AG10803 (cell line): ENCODE measurements at regions not wholly inside any gene's neighbourhood (a gene's known extent, or its start where the extent isn't known, plus 50 kb on each side); places are given as distances from the start of the nearest gene placed in this dataset.
"Not testable (repeated sequence)": the region's sequence is repeated elsewhere in the genome, so short reads cannot be mapped to it uniquely, and the experiment has no call there.

ENCODE experiments used
- DNase-seq: peaks from one replicate; pipeline ENCODE4 v3.0.0; 2010; ENCODE audit warnings: low read depth
- H3K4me3 ChIP-seq: 2 replicates; pipeline ENCODE4 v1.5.1; 2011; ENCODE audit warnings: mild to moderate bottlenecking, low read length, control low read depth
- TF ChIP-seq, protein P1 (sequence below): conservative IDR thresholded peaks from 2 replicates; pipeline ENCODE4 v1.5.1; 2011; ENCODE audit warnings: mild to moderate bottlenecking, low read length, control low read depth, inconsistent platforms

DNA sequence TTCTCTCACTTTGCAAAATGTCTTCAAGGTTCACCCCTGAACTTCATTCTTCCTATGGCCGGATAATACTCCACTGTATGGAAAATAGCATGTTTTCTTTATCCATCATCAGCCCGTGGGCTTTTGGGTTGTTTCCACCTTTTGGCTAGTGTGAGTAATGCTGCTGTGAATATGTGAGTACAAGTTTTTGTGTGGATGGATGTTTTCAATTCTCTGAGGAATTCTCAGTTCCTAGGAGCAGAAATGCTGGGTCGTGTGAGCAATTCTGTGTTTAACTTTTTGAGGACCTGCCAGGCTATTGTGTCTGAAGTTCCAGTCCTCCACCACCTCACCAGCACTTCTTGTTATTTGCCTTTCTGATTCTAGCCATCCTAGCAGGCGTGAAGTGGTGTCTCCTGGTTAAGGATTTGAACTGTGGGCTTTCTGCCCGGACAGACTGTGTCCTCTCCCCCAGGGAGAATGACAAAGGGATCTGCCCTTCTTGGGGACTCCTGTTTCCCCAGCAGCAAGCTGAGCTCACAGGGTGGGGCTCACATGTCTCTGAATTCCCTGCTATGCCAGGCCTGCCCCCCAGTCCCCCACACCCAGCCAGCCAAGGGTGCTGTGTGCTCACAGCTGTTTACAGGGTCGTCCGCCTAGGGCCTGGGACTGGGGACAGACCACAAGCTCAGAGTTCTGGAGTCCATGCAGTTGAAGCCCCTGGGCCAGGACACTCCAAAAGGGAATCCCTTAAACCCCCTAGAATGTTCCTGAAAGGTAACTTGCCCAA is 92.2 kb upstream of the CIBAR2 start:
- peak; percentile 96 for DNase-seq
- H3K4me3 ChIP-seq, result no peak overlapping the region
- TF ChIP-seq, protein P1, sequence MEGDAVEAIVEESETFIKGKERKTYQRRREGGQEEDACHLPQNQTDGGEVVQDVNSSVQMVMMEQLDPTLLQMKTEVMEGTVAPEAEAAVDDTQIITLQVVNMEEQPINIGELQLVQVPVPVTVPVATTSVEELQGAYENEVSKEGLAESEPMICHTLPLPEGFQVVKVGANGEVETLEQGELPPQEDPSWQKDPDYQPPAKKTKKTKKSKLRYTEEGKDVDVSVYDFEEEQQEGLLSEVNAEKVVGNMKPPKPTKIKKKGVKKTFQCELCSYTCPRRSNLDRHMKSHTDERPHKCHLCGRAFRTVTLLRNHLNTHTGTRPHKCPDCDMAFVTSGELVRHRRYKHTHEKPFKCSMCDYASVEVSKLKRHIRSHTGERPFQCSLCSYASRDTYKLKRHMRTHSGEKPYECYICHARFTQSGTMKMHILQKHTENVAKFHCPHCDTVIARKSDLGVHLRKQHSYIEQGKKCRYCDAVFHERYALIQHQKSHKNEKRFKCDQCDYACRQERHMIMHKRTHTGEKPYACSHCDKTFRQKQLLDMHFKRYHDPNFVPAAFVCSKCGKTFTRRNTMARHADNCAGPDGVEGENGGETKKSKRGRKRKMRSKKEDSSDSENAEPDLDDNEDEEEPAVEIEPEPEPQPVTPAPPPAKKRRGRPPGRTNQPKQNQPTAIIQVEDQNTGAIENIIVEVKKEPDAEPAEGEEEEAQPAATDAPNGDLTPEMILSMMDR, result no peak

DNA sequence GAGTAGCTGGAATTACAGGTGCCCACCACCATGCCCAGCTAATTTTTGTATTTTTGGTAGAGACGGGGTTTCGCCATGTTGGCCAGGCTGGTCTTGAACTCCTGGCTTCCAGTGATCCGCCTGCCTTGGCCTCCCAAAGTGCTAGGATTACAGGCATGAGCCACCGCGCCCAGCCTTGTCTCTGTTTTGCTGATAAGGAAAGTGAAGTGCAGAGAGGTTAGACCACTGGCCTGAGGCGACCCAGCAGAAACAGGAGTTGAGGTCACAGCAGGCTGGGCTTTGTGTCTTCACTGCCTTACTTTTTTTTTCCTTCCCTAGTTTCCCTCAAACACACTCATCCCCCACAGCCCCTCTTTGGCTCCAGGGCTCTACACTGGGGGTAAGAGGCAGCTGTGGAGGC is 93.0 kb upstream of the CIBAR2 start:
- not testable (repeated sequence) for H3K4me3 ChIP-seq, DNase-seq

DNA sequence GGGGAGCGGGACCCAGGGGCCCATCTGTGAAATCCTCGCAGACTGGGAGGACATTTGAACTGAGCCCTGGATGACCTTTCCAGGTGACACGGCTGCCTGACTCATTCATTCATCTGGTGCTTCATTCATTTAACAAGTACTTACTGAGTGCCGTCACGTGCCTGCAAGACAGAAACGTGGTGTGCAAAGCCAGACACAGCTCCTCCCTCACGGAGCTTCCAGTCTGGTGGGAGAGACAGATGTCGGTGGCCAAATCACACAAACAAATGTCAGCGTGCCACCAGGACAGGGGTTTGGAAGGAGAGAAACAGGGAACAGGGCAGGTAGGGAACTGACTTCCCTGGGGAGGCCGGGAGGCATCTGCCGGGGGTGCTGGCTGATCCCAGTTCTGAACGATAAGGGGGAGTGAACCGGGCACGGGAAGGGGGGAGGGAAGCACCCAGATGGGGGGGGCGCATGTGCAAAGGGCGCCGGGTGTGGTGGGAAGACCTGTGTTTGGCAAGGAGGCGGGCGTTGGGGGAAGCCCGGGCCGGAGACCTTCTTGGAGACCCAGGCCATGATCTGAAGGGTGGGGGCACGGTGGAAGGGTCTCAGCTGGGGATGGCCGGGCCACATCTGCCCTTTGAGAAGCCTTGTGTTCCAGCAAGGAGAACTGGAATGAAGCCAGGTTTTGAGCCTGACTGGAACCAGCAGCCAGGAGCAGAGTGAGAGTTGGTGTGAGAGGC is 93.6 kb upstream of the CIBAR2 start:
- TF ChIP-seq, protein P1, result no peak
- no peak for DNase-seq
- no peak overlapping the region for H3K4me3 ChIP-seq

DNA sequence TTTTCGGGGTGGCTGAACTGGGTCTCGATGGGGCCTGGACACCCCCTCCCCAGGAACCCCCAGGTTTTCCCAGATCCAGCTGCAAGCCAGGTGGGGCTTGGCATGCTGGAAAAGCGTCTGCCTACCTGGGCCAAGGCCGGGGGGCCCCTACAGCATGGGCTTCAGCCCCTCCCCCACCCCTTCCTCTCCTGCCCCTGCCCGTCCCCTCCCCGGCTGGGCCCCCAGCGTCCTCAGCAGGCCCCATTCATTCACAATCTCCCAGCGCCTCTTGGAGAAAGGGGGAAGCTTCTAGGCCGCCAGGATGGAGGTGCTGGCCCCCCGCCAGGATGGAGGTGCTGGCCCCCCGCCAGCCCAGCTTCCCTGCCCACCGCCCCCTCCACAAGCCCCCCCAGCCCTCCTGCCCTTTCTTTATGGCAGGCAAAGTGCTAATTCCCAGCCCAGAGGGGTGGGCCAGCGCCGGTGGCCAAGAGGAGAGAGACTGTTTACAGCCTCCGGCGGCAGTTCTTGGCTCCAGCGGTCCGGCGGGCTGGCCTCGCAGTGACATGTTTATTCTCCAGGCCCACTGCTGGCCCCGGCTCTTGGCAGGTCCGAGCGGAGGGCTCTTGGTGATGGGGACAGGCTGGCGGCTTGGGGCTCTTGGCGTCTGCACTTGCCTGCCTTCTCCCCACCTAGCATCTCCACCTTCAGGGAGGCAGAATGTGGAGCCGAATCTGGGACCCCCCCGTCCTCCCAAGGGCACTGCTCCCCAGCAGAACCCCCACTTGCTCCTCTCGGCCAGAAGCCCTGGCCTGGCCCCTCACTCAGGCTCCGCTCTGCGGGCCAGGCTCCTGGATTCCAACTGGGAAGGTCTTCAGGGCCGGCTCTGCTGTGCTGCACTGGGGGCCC is 94.4 kb upstream of the CIBAR2 start:
- no peak overlapping the region for H3K4me3 ChIP-seq
- TF ChIP-seq, protein P1, result no peak
- DNase-seq, result no peak

DNA sequence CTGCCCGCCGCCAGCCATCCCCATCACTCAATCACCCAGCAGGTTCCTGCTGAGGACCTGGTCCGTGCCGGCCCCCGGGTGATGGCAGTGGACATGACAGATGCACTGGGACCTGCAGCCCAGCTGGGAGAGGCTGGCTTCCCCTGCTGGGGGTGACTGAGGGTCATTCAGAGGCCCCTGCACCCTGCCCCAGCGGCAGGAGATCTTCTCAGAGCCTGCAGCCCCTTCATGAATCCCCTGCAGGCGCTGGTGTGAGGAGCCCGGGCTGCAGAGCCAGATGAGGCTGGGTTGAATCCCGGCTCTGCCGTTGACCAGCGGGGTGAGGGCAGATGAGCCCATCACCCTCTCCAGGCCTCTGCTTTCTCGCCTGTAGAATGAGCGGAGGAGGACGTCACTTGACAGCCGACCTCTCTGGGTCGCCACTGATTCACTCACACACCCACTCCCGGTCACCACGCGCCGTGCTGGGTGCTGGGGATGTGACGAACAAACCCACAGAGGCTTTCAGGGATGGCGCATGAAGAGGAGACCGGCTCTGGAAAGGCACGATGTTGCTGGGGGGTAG is 95.2 kb upstream of the CIBAR2 start:
- TF ChIP-seq, protein P1, result no peak
- no peak for DNase-seq
- H3K4me3 ChIP-seq, result no peak overlapping the region

DNA sequence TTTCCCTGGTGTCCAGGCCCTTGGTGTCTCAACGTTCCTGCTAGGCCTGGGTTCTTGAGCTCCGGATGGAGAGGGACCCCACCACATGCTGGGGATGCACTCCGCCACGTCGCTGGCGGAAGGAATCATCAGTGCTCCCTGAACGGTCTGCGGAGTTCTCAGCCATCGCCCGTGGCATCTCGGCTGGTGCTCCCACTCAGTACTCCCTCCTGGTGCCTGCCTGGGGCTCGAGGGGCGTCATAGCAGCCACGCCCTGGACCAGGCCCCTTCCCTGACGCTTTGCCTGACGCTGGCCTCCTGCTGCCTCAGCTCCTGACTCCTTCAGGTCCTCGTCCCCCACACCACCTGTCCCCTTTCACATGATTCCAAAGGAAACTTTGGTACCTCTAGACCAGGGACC is 95.9 kb upstream of the CIBAR2 start:
- TF ChIP-seq, protein P1, result no peak

More for the DNA sequence above, 95.9 kb upstream of the CIBAR2 start:
- no peak for DNase-seq
- H3K4me3 ChIP-seq, result no peak overlapping the region
